RWPE2 (cell line): ENCODE measurements at regions not wholly inside any gene's neighbourhood (a gene's known extent, or its start where the extent isn't known, plus 50 kb on each side); places are given as distances from the start of the nearest gene placed in this dataset.

ENCODE experiments used
- ATAC-seq: fragments of 200-7000 bp; cut with Tn5 transposase; 3 replicates; pipeline ENCODE4 v1.9.1; 2021; ENCODE audit warnings: low read depth
- DNase-seq: peaks from one replicate; pipeline ENCODE4 v3.0.0-alpha.2; 2020; ENCODE audit warnings: low spot score
- H3K27ac ChIP-seq: fragments of 450-650 bp; 2 replicates; pipeline ENCODE4 v1.5.1; 2017; ENCODE audit warnings: mild to moderate bottlenecking; ENCODE audit not compliant: poor library complexity, severe bottlenecking
- H3K27me3 ChIP-seq: fragments of 250-450 bp; sonication (Bioruptor Pico); 2 replicates; pipeline ENCODE4 v1.5.1; 2021; ENCODE audit warnings: mild to moderate bottlenecking, moderate library complexity; ENCODE audit not compliant: insufficient read depth, poor library complexity, severe bottlenecking
- H3K36me3 ChIP-seq: fragments of 250-450 bp; sonication (Bioruptor Pico); 2 replicates; pipeline ENCODE4 v1.5.1; 2020; ENCODE audit warnings: low read depth, mild to moderate bottlenecking, moderate library complexity
- H3K4me1 ChIP-seq: fragments of 250-450 bp; sonication (Bioruptor Pico); 2 replicates; pipeline ENCODE4 v1.5.1; 2021; ENCODE audit warnings: mild to moderate bottlenecking, moderate library complexity; ENCODE audit not compliant: insufficient read depth, poor library complexity, severe bottlenecking
- H3K4me3 ChIP-seq: fragments of 250-450 bp; sonication (Bioruptor Pico); 2 replicates; pipeline ENCODE4 v1.5.1; 2021; ENCODE audit warnings: mild to moderate bottlenecking, moderate library complexity; ENCODE audit not compliant: severe bottlenecking
- H3K9me3 ChIP-seq: fragments of 250-450 bp; sonication (Bioruptor Pico); 2 replicates; pipeline ENCODE4 v1.5.1; 2021; ENCODE audit warnings: mild to moderate bottlenecking, moderate library complexity; ENCODE audit not compliant: severe bottlenecking
- CTCF ChIP-seq: fragments of 450-650 bp; IDR thresholded peaks from one replicate; pipeline ENCODE4 v1.5.1; 2017; ENCODE audit warnings: mild to moderate bottlenecking, moderate library complexity; ENCODE audit not compliant: poor library complexity, severe bottlenecking

DNA sequence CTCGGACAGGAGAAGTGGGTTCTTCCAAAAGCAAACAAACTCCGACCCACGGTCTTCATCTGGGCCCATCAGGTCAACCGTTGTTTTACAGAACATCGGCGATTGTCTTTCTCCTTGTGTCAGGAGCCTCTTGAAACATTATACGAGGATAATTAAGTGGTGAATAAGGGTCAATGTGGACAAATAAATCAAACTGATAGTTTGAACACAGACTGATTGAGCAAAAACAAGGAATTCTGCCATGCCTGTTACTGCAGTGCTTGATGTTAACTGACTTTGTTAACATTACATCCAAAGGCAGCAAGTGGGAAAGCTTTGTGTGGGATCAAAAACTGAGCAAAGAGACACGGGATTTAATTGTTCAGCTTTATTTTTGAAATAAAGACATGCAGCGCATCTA is 101.1 kb upstream of the IFNGR1 start:
- Histone ChIP-seq H3K27ac (no peak overlapping the region), H3K4me1 (no peaks in the 10 kb centered on the region), H3K36me3 (no peaks in the 10 kb centered on the region), H3K4me3 (no peak overlapping the region), H3K9me3 (no peaks in the 10 kb centered on the region), H3K27me3 (no peaks in the 10 kb centered on the region)
- ATAC-seq, result no peak
- no peak for TF ChIP-seq CTCF
- no peak for DNase-seq

GRCh38 chr6:137316626-137317025 is 97.4 kb upstream of the IFNGR1 start:
- Histone ChIP-seq H3K36me3 (no peaks in the 10 kb centered on the region), H3K27ac (no peak overlapping the region), H3K27me3 (no peaks in the 10 kb centered on the region), H3K4me1 (no peaks in the 10 kb centered on the region), H3K9me3 (no peaks in the 10 kb centered on the region), H3K4me3 (no peak overlapping the region)
- no peak for DNase-seq
- no peak for ATAC-seq
- TF ChIP-seq CTCF, result no peak

DNA sequence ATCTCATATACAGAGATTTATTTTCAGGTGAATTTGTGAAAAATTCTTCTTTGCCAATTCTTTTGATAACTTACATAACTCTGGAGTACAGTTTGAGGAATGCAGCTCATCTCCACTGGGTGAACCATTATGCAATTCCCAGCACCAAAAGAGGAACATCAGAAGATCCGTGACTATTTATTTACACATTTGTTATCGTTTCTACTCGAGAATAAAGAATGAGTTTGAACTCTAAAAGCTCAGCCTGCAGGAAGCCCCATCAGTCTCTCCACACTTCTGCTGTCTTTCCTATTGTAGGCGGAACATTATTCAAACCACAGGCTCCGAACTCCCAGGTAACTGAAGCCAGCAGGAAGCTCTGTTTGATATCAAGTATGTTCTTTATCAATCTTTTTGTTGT is 95.9 kb upstream of the IFNGR1 start:
- Histone ChIP-seq H3K27me3 (no peaks in the 10 kb centered on the region), H3K27ac (no peak overlapping the region), H3K4me1 (no peaks in the 10 kb centered on the region), H3K9me3 (no peaks in the 10 kb centered on the region), H3K36me3 (no peaks in the 10 kb centered on the region), H3K4me3 (no peak overlapping the region)
- DNase-seq (no peak), ATAC-seq (no peak)
- no peak for TF ChIP-seq CTCF

GRCh38 chr6:137313928-137314855 is 95.0 kb upstream of the IFNGR1 start:
- Histone ChIP-seq H3K27me3 (no peaks in the 10 kb centered on the region), H3K4me1 (no peaks in the 10 kb centered on the region), H3K9me3 (no peaks in the 10 kb centered on the region), H3K4me3 (no peak overlapping the region), H3K36me3 (no peaks in the 10 kb centered on the region), H3K27ac (no peak overlapping the region)
- peak; percentile 93 for TF ChIP-seq CTCF
- no peak for DNase-seq
- peak; percentile 73 for ATAC-seq

DNA sequence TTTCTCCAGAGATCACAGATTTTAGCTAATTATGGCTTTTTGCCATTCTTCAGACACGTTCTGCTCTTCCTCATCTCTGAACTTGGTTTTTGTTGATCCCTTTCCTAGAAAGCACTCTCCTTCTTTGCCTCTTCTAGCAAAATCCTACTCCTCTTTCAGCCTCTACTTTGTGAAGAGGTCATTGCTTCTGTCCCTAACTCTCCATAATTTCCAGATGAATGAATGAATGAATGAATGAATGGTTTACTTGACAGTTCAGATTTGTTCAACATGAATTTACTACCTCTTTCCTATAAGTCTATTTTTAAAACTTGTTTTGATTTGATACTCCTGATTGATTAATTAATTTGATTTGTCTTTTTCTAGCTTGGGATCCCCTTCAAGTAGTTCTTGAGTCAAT is 94.0 kb upstream of the IFNGR1 start:
- Histone ChIP-seq H3K4me3 (no peak overlapping the region), H3K9me3 (no peaks in the 10 kb centered on the region), H3K27ac (no peak overlapping the region), H3K36me3 (no peaks in the 10 kb centered on the region), H3K27me3 (no peaks in the 10 kb centered on the region), H3K4me1 (no peaks in the 10 kb centered on the region)
- DNase-seq, result no peak
- TF ChIP-seq CTCF, result no peak
- ATAC-seq, result no peak
